ENCODE measurements at regions not wholly inside any gene's neighbourhood (a gene's known extent, or its start where the extent isn't known, plus 50 kb on each side); places are given as distances from the start of the nearest gene placed in this dataset.

DNA sequence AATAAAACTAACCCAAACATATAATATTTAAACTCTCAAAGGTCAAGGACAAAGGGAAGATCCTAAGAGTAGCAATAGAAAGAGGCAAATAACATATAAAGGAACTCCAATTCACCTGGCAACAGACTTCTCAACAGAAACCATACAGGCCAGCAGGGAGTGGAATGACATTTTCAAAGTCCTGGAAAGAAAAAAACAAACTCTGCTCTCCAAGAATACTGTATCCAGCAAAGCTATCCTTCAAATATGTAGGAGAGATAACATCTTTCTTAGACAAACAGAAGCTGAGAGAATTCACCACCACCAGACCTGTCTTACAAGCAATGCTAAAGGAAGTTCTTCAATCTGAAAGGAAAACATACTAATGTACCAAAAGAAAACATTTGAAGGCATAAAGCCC, 51.5 kb upstream of the TMEM158 start:
- DNase-seq (ENCODE audit: low spot score) = no peak

DNA sequence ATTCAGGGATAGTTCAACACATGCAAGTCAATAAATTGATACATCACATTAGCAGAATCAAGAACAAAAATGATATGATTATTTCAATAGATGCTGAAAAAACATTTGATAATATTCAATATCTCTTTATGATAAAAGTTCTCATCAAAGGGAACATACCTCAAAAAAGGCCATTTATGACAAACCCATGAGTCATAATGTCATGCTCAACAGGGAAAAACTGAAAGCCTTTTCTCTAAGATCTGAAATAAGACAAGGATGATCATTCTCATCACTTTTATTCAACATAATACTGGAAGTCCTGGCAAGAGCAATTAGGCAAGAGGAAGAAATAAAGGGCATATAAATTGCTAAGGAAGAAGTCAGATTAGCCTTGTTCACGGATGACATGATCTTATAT, 54.1 kb upstream of the TMEM158 start:
- DNase-seq (ENCODE audit: low spot score) = no peak

DNA sequence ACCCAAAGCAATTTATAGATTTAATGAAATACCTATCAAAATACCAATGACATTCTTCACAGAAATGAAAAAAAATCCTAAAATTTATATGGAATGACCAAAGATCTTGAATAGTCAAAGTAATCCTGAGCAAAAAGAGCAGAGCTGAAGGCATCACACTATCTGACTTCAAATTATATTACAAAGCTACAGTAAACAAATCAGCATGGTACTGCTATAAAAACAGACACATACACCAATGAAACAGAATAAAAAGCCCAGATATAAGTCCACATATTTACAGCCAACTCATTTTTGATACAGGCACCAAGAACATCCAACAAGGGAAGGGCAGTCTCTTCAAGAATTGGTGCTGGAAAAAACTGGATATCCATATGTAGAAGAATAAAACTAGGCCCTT, 54.9 kb upstream of the TMEM158 start:
- DNase-seq (ENCODE audit: low spot score) = no peak

DNA sequence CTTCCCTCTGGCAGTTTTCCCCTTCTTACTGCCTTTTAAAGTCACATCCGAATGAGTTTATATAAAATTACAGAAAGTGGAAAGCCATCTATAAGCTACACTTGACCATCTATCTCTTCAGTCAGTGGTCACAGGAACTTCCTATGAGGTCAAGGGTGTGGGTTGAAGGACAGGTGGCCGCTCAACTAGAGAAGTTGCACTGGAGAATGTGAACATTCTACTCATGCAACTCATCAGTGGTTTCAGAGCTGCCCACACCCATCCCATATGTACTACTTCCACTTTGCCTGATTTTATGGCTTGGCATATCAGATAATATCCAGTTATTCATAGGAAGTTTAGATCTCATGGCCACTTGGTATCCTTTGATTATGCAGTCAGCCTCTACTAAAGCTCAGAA, 57.4 kb upstream of the TMEM158 start:
- no peak for DNase-seq (ENCODE audit: low spot score)

DNA sequence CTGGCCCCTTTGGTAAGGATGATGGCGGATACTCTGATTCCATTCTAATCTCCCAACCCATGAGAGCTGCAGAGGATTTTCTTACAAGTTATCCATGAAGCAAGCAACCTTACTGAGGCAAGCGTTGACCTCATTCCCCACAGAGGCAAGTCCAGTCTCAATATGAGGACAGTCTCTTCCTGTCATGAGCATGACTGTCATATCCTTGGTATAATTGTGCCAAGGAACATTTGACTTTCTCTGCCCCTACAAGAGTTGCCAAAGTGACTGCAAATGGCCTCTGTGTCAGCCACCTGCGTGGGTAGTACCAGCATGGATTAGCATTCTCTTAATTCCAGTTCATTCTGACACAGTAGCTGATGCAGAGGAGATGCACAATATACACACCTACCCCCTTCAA, 71.2 kb upstream of the TMEM158 start:
- DNase-seq (ENCODE audit: low spot score) = no peak

DNA sequence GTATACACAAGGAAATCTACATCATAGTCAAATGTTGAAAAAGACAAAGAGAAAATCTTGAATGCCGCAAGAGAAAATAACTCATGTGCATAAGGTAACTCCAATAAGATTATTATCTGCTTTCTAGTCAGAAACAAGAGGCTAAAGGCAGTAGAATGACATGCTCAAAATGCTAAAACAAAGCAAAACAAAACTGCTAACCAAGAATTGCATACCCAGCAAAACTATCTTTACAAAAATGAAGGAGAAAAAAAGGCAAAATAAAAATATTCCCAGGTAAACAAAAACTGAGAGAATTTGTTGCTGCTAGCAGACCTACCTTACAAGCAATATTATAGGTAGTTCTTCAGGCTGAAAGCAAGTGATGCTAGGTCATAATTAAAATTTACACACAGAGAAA, 76.4 kb upstream of the TMEM158 start:
- DNase-seq (ENCODE audit: low spot score) = no peak

DNA sequence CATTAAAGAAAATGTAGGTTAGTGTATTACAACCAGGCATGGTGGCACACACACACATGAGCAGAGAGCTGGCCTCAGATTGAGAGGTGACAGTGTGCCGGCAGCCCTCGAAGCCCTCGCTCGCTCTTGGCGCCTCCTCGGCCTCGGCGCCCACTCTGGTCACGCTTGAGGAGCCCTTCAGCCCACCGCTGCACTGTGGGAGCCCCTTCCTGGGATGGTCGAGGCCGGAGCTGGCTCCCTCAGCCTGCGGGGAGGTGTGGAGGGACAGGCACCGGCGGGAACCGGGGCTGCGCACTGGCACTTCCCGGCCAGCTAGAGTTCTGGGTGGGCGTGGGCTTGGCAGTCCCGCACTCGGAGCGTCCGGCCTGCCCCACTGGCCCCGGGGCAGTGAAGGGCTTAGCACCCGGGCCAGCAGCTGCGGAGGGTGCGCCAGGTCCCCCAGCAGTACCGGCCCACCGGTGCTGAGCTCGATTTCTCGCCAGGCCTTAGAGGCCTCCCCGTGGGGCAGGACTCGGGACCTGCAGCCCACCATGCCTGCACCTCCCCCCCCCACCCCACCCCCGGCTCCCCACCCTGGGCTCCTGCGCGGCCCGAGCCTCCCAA, 80.4 kb upstream of the TMEM158 start:
- DNase-seq (ENCODE audit: low spot score) = no peak

DNA sequence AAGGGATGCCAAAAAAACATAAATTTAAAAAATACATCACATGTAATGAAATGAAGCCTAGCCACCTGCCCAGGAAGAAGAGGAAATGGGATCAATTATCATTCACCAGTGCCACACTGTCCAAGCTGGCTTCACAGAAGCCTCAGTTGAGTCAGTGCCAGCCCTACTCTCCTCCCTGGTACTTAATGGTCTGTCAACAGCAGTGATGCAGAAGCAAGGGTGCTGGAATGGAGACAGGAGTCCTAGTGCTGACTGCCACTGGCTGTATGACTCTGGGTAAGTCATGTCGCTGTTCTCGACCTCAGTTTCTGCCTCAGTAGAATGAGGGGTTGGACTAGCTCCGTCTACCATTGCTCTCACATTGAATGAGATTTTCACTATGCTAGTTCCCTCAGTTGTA, 78.5 kb upstream of the LARS2 start:
- DNase-seq (ENCODE audit: low spot score) = peak; percentile 25

DNA sequence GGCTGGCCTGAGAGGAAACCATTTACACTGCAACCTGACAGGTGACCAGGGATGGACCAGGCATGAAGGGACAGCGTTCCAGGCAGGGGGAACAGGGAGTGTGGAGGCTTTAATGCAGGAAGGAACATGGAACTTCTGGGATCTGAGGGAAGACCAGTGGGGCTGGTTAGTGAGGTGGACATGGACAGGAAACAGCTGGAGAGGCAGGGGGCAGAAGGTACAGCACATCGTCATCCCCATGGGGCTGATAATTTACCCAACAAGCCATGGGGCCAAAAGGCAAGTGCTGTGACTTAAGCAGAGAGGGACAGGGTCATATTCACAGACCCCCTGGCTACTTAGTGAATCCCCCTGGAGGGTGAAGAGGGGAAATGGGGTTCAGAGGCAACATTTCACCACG, 77.0 kb upstream of the LARS2 start:
- no peak for DNase-seq (ENCODE audit: low spot score)

DNA sequence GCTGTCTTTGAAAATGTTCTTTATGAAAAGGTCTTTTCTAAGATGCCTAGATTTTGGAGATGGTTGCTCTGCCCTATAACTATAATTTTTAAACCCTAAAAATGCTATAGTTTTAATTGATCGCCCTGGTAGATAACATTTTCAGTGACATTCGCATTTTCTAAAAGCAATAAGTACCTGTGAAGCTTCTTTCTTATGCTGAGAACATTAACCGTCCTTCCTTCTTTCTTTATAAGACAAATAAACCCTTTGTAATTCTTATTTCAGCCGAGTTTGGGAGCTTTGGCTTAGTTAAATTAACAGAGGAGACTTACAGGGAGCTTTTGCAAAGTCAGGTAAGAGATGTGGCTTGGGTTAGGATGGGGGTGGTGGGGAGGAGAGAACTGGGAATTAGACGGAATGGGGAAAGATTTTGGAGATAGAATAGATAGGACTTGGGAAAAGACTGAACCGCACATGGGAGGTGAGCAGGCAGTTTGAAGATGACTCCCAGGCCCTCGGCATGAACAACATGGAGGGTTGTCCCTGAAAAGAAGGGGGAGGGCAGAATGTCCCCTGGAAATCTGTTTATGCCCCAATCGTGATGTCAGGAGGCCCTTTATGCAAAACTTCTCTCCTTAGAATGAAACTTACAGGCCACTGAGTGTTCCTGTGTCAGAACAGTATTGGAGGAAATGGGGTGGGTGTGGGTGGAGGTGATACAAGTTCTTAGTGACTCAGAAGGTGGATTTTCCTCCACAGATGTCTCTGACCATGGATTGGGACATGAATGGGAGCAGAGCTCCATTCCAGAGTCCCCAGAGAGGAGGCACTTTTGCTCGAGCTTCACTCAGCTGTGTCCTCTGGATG, 76.2 kb upstream of the LARS2 start:
- no peak for DNase-seq (ENCODE audit: low spot score)

DNA sequence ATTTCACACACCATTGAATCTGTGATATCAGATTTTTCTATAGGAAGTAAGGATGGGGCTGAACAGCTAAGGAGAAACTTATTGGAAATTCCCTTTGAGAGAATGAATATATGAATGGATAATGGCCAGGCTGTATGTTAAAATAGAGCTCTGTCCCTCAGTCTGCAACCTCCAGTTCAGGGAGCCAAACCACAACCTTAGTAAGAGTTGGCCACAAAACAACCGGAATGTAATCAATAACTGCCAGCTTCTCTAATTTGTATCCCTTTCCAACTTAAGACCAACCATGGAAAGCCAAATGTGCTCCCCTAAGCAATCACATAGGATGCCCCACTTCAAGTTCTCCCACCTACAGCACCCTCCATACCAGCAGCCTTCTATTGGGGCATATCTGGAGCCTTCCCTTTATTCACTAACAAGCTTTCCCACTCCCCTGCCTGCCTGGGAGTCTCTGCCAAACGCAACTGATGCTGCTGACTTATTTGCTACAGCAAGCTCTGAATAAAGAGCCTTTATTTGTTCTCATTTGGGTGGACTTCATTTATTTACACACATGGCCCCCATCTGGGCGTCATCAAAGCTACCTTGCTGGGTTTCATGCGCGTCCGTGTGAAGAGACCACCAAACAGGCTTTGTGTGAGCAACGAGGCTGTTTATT, 75.4 kb upstream of the LARS2 start:
- no peak for DNase-seq (ENCODE audit: low spot score)

DNA sequence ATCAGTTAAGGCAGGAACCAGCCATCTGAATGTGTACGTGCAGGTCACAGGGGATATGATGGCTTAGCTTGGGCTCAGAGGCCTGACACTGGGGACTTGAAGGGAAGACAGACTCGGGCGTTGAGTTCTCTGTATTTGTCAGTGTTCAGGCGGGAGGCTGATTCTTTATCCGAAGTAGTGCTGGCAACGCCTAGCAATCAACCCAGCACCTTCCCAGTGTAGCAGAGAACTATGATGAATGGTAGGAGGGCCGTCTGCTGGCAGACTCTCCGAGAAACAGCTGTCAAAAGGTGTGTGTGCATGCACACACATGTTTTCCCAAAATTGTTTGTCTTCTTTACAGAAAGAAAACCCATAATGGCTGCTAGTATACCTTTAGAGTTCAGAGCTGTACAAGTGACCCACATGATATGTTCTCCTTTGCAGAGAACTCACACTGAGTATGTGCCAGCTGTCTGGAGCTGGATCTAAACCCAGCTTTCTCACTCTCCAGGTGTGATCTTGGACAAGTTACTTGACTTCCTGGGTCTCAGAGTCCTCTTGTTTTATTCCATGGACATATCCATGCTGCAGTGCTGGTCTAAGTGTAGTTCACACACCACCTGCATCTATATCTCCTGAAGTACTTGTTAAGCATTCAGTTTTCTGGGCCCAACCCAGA, 74.5 kb upstream of the LARS2 start:
- DNase-seq (ENCODE audit: low spot score) = no peak

DNA sequence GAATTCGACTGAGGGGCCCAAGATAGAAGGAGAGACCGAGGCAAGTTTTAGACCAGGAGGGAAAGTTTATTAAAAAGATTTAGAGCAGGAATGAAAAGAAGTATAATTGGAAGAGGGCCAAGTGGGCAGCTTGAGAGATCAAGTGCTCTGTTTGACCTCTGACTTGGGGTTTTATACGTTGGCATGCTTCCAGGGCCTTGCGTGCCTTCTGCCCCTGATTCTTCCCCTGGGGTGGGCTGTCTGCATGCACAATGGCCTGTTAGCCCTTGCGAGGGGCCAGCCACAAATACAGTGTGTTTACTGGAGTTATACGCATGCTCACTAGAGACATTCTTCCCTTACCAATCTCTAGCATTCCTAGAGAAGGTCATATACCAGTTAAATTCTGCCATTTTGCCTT, 70.7 kb upstream of the LARS2 start:
- DNase-seq (ENCODE audit: low spot score) = no peak

DNA sequence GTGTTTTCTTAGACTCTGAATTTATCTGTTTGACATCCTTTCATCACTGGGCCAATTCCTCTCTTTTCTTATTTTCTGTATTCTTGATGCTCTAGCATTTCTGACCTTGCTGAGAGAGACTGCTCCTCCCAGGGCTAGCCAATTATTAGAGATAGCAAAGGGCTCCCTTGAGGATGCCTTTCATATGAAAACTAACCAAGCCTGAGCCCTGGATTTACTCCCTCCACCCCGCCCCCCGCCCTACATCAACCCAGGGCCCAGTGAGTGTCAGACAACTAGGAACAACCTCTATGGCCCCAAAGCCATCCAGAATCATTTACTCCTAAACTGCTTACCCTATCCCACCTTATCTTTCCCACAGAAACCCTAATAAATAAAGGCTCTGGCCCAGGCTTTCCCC, 69.7 kb upstream of the LARS2 start:
- DNase-seq (ENCODE audit: low spot score) = no peak

DNA sequence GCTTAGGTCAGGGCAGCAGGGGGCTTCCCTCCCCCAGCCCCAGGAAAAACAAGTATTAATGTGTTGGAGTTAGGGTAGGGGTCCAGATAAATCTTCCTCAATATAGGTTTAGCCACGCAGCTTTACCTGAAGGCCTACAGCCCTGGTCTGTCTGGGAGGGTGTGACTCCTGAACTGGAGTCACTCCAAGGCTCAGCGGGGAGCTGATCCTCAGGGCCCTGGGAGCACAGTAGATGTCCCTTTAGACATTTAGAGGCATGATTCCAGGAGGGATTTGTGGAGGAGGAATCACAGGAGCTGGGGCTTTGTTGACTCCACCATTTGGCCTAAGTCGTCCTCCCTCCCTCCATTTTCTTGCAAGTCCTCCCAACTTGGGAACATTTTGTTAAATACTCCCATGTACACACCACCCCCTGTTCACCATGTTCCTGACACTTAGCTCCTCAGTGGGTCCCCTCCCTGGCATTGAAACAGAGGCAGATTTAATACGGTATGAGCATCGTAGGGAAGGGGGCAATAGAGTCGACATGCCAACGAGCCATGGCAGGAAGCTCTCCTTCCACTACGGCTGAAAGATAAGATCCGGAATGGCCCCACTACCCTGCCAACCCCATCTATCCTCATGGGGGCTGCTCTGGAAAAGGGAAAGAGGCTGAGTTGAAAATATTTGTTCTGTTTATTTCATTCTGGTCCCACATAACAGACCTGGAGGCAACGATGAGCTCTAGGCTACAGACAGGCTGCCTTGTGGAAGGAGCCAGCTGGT, 69.0 kb upstream of the LARS2 start:
- no peak for DNase-seq (ENCODE audit: low spot score)

DNA sequence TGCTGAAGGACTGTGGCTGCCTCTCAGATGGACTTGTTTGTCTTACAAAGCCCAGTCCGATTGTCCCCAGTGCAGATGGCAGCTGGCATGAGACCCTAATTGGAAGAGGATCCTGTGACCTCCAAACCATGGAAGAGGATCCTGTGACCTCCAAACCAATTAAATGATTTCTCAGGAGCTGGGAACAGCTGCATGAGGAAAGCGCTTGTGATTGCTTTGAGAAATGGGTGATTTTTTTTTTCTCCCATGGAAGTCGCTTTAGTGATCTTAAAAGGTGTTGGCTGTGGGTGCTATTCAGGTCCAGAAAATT, 68.4 kb upstream of the LARS2 start:
- DNase-seq (ENCODE audit: low spot score) = no peak

DNA sequence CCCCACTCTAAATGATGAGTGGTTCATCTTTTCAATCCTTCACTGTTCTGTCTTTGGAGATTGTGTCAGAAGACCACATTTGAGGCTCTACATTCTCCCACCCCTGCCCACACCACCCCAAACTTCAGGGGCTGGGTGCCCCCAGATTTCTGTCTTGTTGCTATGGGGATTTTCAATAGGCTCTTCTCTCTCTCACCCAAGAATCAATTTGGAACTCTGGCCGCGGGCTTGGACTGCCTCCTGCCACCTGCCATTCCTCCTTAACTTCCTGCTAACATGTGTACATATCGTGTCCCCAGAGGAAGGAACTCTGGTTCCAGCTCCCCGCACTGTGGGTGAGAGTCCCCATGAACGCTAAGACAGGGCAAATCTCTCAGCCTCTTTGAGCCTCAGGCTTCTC, 67.4 kb upstream of the LARS2 start:
- DNase-seq (ENCODE audit: low spot score) = no peak

DNA sequence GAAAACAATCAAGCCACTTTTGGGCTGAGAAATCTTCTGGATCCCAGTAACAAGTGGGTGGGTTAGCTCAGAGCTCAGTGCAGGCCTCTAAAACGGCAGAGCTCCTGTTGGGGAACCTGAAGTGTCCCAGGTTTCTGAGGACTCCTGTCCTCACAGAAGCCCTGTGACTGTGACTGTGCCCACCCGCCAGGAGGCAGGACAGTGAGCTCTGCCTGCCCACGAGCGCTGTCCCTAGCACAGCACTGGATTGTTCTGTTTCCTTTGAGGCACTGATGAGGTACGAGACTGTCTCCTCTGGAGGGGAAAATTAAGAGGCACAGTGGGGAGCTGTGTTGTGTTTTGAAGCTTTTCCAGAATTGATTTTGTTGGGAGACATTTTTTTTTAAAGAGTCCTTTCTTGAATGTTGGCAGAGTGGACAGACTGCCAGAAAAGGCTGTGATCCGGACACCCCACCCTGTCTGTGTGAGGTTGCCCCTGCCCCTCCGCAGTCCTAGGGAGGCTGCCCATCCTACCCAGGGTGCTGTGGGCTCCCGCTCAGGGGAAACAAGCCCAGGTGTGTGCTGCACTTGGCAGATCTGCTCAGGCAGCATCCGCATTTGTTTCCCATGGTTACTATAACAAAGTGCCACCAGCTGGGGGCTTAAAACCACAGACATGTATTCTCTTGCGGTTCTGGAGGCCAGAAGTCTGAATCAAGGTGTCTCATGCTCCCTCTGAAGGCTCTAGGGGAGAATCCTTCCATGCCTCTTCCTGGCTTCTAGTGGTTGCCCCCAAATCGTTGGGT, 66.6 kb upstream of the LARS2 start:
- DNase-seq (ENCODE audit: low spot score) = no peak

DNA sequence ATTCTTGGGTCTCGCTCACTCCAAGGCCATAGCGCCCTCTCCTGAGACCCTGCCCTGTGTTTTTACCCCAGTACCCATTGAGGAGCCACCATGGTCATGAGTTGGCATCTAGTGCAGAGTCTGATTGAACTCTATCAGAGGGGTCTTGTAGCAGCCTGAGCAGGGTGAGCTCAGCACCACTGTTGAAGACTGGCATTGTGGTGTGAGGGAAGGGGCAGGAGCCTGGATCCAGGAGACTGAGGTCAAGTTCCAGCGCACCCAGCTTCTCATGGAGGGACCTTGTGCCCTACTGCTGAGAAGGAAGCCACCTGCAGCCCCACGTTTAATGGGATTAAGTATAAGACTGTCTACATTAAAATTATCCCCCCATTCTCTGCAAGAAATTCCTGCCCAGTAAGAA, 65.8 kb upstream of the LARS2 start:
- no peak for DNase-seq (ENCODE audit: low spot score)

DNA sequence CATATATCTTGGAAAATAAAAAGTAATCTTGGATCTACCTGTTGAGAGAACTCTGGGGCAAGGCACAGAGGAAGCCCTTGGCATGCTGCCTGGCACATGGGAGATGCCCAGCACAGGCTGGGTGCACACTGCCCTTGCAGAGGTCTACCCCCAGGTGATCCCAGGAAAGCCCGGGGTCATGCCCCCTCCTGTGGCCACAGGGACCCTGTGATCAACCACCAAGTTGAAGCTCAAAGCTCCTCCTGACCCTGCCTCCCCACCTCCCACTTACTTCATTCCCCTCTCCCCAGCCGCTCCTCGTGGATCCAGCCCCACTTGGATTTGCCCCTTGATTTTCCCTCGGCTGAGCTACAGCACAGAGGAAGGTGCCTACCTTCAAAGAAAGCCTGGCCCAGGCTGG, 62.7 kb upstream of the LARS2 start:
- no peak for DNase-seq (ENCODE audit: low spot score)

DNA sequence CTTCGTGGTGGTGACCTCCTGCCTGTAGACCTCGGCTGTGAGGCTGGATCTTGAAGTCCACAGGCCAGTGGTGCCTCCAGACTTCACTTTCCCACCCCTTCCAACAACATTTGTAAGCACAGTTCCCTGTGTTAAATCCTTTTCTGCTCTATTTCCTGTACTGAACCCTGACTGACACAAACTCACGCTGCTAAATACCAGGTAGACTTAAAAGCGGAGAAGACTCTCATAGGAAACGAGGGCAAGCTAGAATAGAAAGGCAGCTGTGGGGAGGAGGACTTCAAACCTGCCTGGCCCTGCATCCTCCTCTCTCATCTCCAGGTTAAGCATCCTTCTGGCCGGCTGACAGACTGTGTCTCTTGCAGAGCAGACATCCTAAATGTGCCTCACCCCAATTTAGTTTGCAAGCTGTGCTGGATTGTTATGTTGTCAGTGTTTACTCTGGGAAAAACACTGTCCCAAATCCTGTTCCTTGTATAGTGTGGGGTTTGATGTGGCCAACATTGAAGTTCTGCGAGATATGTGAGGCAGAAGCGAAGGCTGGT, 58.5 kb upstream of the LARS2 start:
- DNase-seq (ENCODE audit: low spot score) = peak; percentile 53

All from cerebellar cortex (tissue), 1 donor.